NT2/D1 (cell line): ENCODE measurements at regions not wholly inside any gene's neighbourhood (a gene's known extent, or its start where the extent isn't known, plus 50 kb on each side); places are given as distances from the start of the nearest gene placed in this dataset.
"Not testable (repeated sequence)": the region's sequence is repeated elsewhere in the genome, so short reads cannot be mapped to it uniquely, and the experiment has no call there.

Source experiments
- DNase-seq: peaks from one replicate; pipeline ENCODE4 v3.0.0-alpha.2; 2011; ENCODE audit warnings: low read depth, low spot score
- H3K27me3 ChIP-seq: 2 replicates; pipeline ENCODE4 v1.6.0; 2011; ENCODE audit warnings: mild to moderate bottlenecking; ENCODE audit not compliant: insufficient read length, insufficient read depth
- H3K36me3 ChIP-seq: 2 replicates; pipeline ENCODE4 v1.6.1; 2011; ENCODE audit warnings: mild to moderate bottlenecking, low read length, mixed read lengths; ENCODE audit not compliant: insufficient read depth, insufficient read length
- H3K4me1 ChIP-seq: 2 replicates; pipeline ENCODE4 v1.5.1; 2011; ENCODE audit not compliant: insufficient read depth, insufficient read length
- H3K4me3 ChIP-seq: 2 replicates; pipeline ENCODE4 v1.5.1; 2011; ENCODE audit warnings: low read depth; ENCODE audit not compliant: insufficient read length
- H3K9ac ChIP-seq: 2 replicates; pipeline ENCODE4 v1.6.0; 2011; ENCODE audit warnings: low read depth; ENCODE audit not compliant: insufficient read length
- H3K9me3 ChIP-seq: 2 replicates; pipeline ENCODE4 v1.5.1; 2011; ENCODE audit warnings: mild to moderate bottlenecking, low read length; ENCODE audit not compliant: insufficient read depth
- SUZ12 ChIP-seq: IDR thresholded peaks from 2 replicates; pipeline ENCODE4 v1.6.1; 2011; ENCODE audit not compliant: insufficient read length, insufficient read depth; ENCODE audit errors: extremely low read depth
- YY1 ChIP-seq: IDR thresholded peaks from 2 replicates; pipeline ENCODE4 v1.6.1; 2011; ENCODE audit not compliant: insufficient read length, insufficient read depth
- ZNF274 ChIP-seq: IDR thresholded peaks from 2 replicates; pipeline ENCODE4 v1.6.1; 2011; ENCODE audit warnings: mild to moderate bottlenecking, low read depth, low read length

DNA sequence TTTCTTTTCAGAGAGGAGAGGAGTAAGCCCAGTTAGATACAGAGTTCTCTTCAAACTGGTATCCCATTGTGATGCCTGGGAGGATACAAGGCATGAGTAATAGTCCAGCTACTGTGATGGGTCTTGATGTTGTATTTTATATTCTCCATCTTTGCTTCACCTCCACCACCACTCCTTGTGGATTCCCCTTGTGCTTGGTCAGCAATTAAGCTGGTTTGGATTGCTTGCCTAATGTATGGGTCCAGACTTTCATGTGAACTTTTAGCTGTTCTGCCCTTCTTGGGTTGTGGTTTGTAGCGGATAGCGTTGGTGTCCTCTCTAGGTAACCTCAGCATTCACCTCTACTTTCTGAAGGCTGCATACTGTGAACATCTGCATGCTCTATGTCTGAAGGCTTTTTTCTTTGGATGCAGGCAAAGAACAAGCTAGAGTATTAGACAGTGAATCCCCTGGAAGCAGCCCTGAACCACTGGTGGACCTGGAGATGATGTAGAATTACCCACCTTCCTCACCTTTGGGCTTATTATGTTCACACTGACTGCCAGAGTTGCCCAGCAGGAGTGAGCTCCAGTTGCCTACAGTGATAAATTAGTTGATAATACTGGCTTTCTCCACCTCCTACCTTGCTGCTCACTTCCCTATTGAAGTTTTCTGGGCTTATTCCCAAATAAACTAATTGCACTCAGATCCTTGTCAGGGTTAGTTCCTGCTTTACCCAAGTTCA lies 126.5 kb upstream of the MTPN start:
- no peak overlapping the region for H3K9ac ChIP-seq
- no peak for TF ChIP-seq ZNF274
- DNase-seq, result no peak

DNA sequence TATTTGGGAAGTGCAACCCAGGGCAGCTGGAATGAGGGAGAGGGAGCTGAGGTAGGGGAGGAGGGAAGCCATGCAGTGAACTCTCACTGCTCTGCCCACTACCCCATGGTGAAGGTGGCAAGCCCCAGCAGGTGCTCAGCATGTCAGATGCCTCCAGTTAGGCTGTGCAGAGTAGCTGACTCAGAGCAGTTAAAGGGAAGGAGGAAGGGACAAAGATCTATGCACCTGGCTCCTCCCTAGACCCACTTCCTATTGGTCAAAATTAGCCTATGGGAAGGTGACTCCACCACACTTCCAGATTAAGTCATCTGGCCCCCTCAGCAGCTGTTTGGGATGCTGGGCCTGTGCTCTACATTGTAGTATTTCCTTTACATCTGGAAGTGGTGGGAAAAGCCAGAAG lies 125.7 kb upstream of the MTPN start:
- H3K27me3 ChIP-seq, result no peaks in the 10 kb centered on the region
- no peak overlapping the region for H3K4me3 ChIP-seq
- no peak for TF ChIP-seq YY1
- no peak for TF ChIP-seq SUZ12
- no peak for TF ChIP-seq ZNF274
- DNase-seq, result no peak
- no peaks in the 10 kb centered on the region for H3K36me3 ChIP-seq
- peaks cover 10% of the 10 kb centered on the region; the same call in 1 of the 2 replicates for H3K9me3 ChIP-seq
- H3K4me1 ChIP-seq, result no peaks in the 10 kb centered on the region
- no peak overlapping the region for H3K9ac ChIP-seq

More for the DNA sequence above, 126.5 kb upstream of the MTPN start:
- Histone ChIP-seq H3K36me3 (no peaks in the 10 kb centered on the region), H3K4me1 (no peaks in the 10 kb centered on the region), H3K9me3 (peaks cover 10% of the 10 kb centered on the region; the same call in 1 of the 2 replicates), H3K27me3 (no peaks in the 10 kb centered on the region), H3K4me3 (no peak overlapping the region)

DNA sequence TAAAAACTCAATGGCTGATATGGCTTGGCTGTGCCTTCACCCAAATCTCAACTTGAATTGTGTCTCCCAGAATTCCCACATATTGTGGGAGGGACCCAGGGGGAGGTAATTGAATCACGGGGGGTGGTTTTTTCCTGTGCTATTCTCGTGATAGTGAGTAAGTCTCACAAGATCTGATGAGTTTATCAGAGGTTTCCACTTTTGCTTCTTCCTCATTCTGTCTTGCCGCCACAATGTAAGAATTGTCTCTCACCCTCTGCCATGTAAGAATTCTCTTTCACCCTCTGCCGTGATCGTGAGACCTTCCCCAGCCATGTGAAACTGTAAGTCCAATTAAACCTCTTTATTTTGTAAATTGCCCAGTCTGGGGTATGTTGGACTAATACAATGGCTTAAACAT lies 115.6 kb upstream of the MTPN start:
- H3K36me3 ChIP-seq, H3K4me1 ChIP-seq, H3K27me3 ChIP-seq, DNase-seq, H3K4me3 ChIP-seq, H3K9ac ChIP-seq, H3K9me3 ChIP-seq: not testable (repeated sequence)

DNA sequence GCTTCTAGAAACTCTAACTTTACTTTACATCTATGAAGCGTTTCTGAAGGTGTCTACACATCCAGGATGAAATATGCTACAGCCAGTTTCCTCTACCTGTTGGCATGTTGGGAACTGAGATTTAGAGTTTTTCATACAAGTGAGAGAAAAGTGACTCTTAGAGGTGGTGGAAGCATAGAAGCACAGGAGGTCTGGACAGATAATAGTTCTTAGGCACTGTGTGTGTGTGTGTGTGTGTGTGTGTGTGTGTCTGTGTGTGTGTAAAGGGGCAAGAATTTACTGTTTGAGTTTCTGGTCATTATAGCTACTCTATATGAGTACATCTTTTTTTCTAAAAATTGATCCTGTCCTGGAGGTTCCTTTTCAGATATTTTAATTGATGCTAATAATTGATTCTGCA lies 110.7 kb upstream of the MTPN start:
- no peak for TF ChIP-seq ZNF274
- TF ChIP-seq SUZ12, result no peak
- TF ChIP-seq YY1, result no peak
- Histone ChIP-seq H3K27me3 (no peaks in the 10 kb centered on the region), H3K4me3 (no peak overlapping the region), H3K9ac (no peak overlapping the region), H3K36me3 (no peaks in the 10 kb centered on the region), H3K4me1 (no peaks in the 10 kb centered on the region), H3K9me3 (0 out of 2 replicates have a peak, but pooled peaks cover 3% of the 10 kb centered on the region)
- DNase-seq, result no peak

DNA sequence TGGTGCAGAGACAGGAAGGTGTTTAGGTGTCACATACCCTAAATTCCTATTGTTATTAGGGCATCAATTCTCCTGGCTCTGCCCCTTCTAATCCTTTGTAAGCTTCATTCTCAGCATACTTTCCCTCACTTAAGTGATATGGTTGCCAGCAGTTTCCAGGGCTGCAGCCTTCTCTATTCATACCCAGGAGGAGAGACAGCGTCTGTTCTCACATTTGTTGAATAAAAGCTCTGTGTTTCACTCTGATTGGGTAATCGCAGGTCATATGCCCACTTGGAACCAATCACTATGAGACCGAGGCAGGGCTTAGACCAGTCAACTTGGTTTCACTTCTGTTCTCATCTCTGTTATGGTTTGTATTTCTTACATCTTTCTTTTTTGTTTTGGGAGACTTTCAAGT lies 109.6 kb upstream of the MTPN start:
- Histone ChIP-seq H3K9ac (no peak overlapping the region), H3K27me3 (no peaks in the 10 kb centered on the region), H3K4me1 (no peaks in the 10 kb centered on the region), H3K9me3 (0 out of 2 replicates have a peak, but pooled peaks cover 3% of the 10 kb centered on the region), H3K4me3 (no peak overlapping the region), H3K36me3 (no peaks in the 10 kb centered on the region)
- DNase-seq, result peak; percentile 61
- TF ChIP-seq ZNF274 (no peak), SUZ12 (no peak), YY1 (no peak)

DNA sequence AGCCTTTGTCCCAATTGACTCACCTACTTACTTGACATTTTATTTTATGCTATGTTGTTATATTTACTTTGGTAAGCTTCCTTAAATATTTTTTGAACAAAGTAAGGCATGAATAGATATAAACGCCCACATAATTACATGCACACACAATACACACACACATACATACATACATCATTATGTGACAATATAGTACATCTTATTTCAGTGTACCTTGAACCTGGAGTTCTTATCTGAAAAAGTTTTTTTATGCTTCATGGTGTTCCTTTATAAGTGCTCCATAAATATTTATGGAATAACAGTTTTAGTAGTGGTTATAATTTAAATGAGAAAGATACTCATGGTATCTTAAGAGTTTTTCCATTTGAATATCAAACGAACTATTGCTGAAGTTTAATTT lies 102.8 kb upstream of the MTPN start:
- H3K9me3 ChIP-seq, result no peaks in the 10 kb centered on the region
- no peak for DNase-seq
- no peaks in the 10 kb centered on the region for H3K27me3 ChIP-seq
- no peak for TF ChIP-seq SUZ12
- no peak for TF ChIP-seq YY1
- TF ChIP-seq ZNF274, result no peak
- H3K36me3 ChIP-seq, result no peaks in the 10 kb centered on the region
- no peaks in the 10 kb centered on the region for H3K4me1 ChIP-seq
- no peak overlapping the region for H3K9ac ChIP-seq
- no peak overlapping the region for H3K4me3 ChIP-seq

DNA sequence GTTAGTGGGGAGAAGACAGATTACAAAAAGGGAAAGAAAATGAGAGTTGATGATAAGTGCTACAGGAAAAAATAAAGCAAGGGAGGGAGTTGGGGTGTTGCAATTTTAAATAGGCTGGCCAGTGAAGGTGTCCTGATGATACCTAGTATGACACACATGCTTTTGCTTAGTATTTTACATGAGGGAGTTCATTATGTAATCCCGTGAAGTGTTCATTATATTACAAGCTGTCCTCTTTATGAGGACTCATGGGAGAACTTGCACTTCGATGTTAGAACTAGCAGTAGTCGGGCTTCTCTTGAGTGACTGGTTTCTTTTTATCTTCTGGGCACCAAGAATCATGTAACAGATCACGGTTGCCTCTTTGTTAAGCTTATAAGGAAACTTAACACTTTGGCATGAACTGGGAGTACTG lies 102.3 kb upstream of the MTPN start:
- Histone ChIP-seq H3K27me3 (no peaks in the 10 kb centered on the region), H3K4me3 (no peak overlapping the region), H3K9me3 (no peaks in the 10 kb centered on the region), H3K4me1 (no peaks in the 10 kb centered on the region), H3K9ac (no peak overlapping the region), H3K36me3 (no peaks in the 10 kb centered on the region)
- DNase-seq, result no peak
- no peak for TF ChIP-seq YY1
- TF ChIP-seq ZNF274, result no peak
- TF ChIP-seq SUZ12, result no peak
